Ishikawa (cell line): ENCODE measurements at regions not wholly inside any gene's neighbourhood (a gene's known extent, or its start where the extent isn't known, plus 50 kb on each side); places are given as distances from the start of the nearest gene placed in this dataset.

Source experiments
- CEBPB ChIP-seq: IDR thresholded peaks from 2 replicates; pipeline ENCODE4 v1.6.1; 2012
- CREB1 ChIP-seq: IDR thresholded peaks from 2 replicates; pipeline ENCODE4 v1.6.1; 2012; ENCODE audit warnings: low read depth
- EGR1 ChIP-seq: IDR thresholded peaks from 2 replicates; pipeline ENCODE4 v1.6.1; 2012
- EP300 ChIP-seq: IDR thresholded peaks from 2 replicates; pipeline ENCODE4 v1.6.1; 2012; ENCODE audit warnings: borderline replicate concordance
- FOXM1 ChIP-seq: IDR thresholded peaks from 2 replicates; pipeline ENCODE4 v1.6.1; 2012; ENCODE audit warnings: low read depth, borderline replicate concordance
- MAX ChIP-seq: IDR thresholded peaks from 2 replicates; pipeline ENCODE4 v1.6.1; 2012
- NFIC ChIP-seq: IDR thresholded peaks from 2 replicates; pipeline ENCODE4 v1.6.1; 2012
- RAD21 ChIP-seq: IDR thresholded peaks from 2 replicates; pipeline ENCODE4 v1.6.1; 2012; ENCODE audit warnings: low read depth
- TAF1 ChIP-seq: IDR thresholded peaks from 2 replicates; pipeline ENCODE4 v1.6.1; 2012; ENCODE audit warnings: low read depth, mild to moderate bottlenecking
- TCF12 ChIP-seq: IDR thresholded peaks from 2 replicates; pipeline ENCODE4 v1.6.1; 2012; ENCODE audit warnings: low read depth
- TEAD4 ChIP-seq: IDR thresholded peaks from 2 replicates; pipeline ENCODE4 v1.6.1; 2012
- USF1 ChIP-seq: IDR thresholded peaks from 2 replicates; pipeline ENCODE4 v1.6.1; 2012
- YY1 ChIP-seq: IDR thresholded peaks from 2 replicates; pipeline ENCODE4 v1.6.1; 2012; ENCODE audit warnings: low read depth
- ZBTB7A ChIP-seq: IDR thresholded peaks from 2 replicates; pipeline ENCODE4 v1.6.1; 2012; ENCODE audit warnings: low read depth
- TF ChIP-seq, protein P1 (sequence below): IDR thresholded peaks from 2 replicates; pipeline ENCODE4 v1.6.1; 2012; ENCODE audit warnings: low read depth, mild to moderate bottlenecking

GRCh38 chr2:240364961-240365775 is 70.3 kb upstream of the GPC1 start:
- TF ChIP-seq NFIC: no peak
- TF ChIP-seq, protein P1, sequence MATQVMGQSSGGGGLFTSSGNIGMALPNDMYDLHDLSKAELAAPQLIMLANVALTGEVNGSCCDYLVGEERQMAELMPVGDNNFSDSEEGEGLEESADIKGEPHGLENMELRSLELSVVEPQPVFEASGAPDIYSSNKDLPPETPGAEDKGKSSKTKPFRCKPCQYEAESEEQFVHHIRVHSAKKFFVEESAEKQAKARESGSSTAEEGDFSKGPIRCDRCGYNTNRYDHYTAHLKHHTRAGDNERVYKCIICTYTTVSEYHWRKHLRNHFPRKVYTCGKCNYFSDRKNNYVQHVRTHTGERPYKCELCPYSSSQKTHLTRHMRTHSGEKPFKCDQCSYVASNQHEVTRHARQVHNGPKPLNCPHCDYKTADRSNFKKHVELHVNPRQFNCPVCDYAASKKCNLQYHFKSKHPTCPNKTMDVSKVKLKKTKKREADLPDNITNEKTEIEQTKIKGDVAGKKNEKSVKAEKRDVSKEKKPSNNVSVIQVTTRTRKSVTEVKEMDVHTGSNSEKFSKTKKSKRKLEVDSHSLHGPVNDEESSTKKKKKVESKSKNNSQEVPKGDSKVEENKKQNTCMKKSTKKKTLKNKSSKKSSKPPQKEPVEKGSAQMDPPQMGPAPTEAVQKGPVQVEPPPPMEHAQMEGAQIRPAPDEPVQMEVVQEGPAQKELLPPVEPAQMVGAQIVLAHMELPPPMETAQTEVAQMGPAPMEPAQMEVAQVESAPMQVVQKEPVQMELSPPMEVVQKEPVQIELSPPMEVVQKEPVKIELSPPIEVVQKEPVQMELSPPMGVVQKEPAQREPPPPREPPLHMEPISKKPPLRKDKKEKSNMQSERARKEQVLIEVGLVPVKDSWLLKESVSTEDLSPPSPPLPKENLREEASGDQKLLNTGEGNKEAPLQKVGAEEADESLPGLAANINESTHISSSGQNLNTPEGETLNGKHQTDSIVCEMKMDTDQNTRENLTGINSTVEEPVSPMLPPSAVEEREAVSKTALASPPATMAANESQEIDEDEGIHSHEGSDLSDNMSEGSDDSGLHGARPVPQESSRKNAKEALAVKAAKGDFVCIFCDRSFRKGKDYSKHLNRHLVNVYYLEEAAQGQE: no peak
- no peak for TF ChIP-seq YY1
- TF ChIP-seq EP300: no peak
- no peak for TF ChIP-seq TAF1
- TF ChIP-seq RAD21: no peak
- no peak for TF ChIP-seq TEAD4
- no peak for TF ChIP-seq CEBPB

DNA sequence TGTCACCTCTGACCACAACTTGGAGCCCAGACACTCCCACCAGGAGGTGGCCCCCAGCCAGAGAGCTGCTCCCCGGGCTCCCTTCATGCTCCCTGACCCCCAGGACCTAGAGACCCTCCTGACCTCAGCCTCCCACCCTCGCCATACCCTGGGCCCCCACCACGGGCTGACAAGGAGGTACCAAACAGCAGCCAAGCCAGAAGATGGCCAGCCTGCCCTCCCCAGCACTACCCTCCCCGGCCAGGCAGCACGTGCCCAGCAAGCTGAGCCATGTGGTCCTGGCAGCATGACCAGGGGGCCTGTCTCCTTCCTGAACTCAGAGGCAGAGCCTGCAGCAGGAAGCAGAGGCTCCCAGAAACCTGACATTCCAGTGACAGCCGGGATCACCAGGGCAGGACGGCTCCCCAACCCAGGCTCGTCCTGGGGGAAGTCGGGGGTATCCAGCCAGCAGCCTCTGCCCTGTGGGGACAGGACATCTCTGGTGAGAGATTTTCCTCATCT is 69.4 kb upstream of the GPC1 start:
- no peak for TF ChIP-seq YY1
- no peak for TF ChIP-seq USF1
- no peak for TF ChIP-seq ZBTB7A
- no peak for TF ChIP-seq TEAD4
- no peak for TF ChIP-seq TCF12
- TF ChIP-seq EGR1: no peak
- TF ChIP-seq, protein P1: no peak
- no peak for TF ChIP-seq NFIC
- TF ChIP-seq EP300: no peak
- no peak for TF ChIP-seq FOXM1
- TF ChIP-seq CREB1: no peak
- TF ChIP-seq TAF1: no peak

- no peak for TF ChIP-seq RAD21
- TF ChIP-seq EGR1: no peak
- no peak for TF ChIP-seq TAF1
- TF ChIP-seq EP300: no peak
- TF ChIP-seq YY1: no peak
- TF ChIP-seq TEAD4: no peak
- TF ChIP-seq MAX: no peak
- no peak for TF ChIP-seq CEBPB
- no peak for TF ChIP-seq NFIC
- no peak for TF ChIP-seq FOXM1
- TF ChIP-seq CREB1: no peak
- no peak for TF ChIP-seq TCF12
- TF ChIP-seq, protein P1: no peak
- TF ChIP-seq USF1: no peak
- no peak for TF ChIP-seq ZBTB7A
Observed at GRCh38 chr2:240366901-240367300, 68.6 kb upstream of the GPC1 start.

DNA sequence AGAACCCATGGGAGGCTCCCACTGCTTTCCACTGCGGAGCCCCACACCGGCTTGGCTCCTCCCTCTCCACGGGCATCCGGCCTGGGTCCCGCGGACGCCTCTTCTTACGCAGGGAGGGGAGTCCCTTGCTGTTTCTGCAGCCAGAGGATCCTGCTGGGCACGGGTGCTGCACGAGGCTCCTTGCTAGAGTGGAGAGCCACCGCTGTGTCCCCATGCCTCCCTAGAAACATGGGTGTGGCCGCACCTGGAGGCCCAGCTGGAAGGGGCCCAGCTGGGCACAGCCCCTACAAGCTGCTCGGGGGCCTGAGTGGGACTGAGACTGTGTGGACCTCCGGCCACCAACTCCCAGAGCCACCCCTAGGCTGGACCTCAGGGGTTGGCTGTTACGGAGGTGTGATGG is 67.7 kb upstream of the GPC1 start:
- no peak for TF ChIP-seq YY1
- TF ChIP-seq MAX: no peak
- no peak for TF ChIP-seq TAF1
- TF ChIP-seq USF1: no peak
- no peak for TF ChIP-seq TCF12
- TF ChIP-seq RAD21: no peak
- TF ChIP-seq CEBPB: no peak
- TF ChIP-seq TEAD4: no peak
- no peak for TF ChIP-seq CREB1
- TF ChIP-seq, protein P1: no peak
- no peak for TF ChIP-seq EP300
